ENCODE measurements at regions not wholly inside any gene's neighbourhood (a gene's known extent, or its start where the extent isn't known, plus 50 kb on each side); places are given as distances from the start of the nearest gene placed in this dataset.
"Not testable (repeated sequence)": the region's sequence is repeated elsewhere in the genome, so short reads cannot be mapped to it uniquely, and the experiment has no call there.

GRCh38 chr15:49731187-49732099, 110.6 kb downstream of the DTWD1 start:
- H3K9me3 Mint-ChIP-seq = peaks cover 9% of the 10 kb centered on the region
- peaks cover 2% of the 10 kb centered on the region for H3K36me3 Mint-ChIP-seq (ENCODE audit: insufficient read depth)
- no peak overlapping the region for H3K4me3 Mint-ChIP-seq
- ATAC-seq (replicated peaks; ENCODE audit: extremely low read depth, poor library complexity, severe bottlenecking) (no peak), DNase-seq (ENCODE audit: low spot score in 2 of 2) (no peak)
- H3K27ac Mint-ChIP-seq (ENCODE audit: low read depth) = no peak overlapping the region
- no peaks in the 10 kb centered on the region for H3K4me1 Mint-ChIP-seq
- H3K27me3 Mint-ChIP-seq = peaks cover 10% of the 10 kb centered on the region

- H3K9me3 Mint-ChIP-seq; H3K4me1 Mint-ChIP-seq; H3K4me3 Mint-ChIP-seq; DNase-seq (ENCODE audit: low spot score in 2 of 2); ATAC-seq (replicated peaks; ENCODE audit: extremely low read depth, poor library complexity, severe bottlenecking); H3K27ac Mint-ChIP-seq (ENCODE audit: low read depth); H3K36me3 Mint-ChIP-seq (ENCODE audit: insufficient read depth): not testable (repeated sequence)
- peaks cover 10% of the 10 kb centered on the region for H3K27me3 Mint-ChIP-seq
These were observed 111.3 kb downstream of the DTWD1 start for GRCh38 chr15:49732109-49732508.

- H3K9me3 Mint-ChIP-seq; DNase-seq (ENCODE audit: low spot score in 2 of 2); H3K4me1 Mint-ChIP-seq; ATAC-seq (replicated peaks; ENCODE audit: extremely low read depth, poor library complexity, severe bottlenecking); H3K36me3 Mint-ChIP-seq (ENCODE audit: insufficient read depth); H3K27ac Mint-ChIP-seq (ENCODE audit: low read depth); H3K4me3 Mint-ChIP-seq: not testable (repeated sequence)
- peaks cover 20% of the 10 kb centered on the region for H3K27me3 Mint-ChIP-seq
These were observed 113.2 kb downstream of the DTWD1 start for GRCh38 chr15:49734089-49734488.

- no peak for ATAC-seq (replicated peaks; ENCODE audit: extremely low read depth, poor library complexity, severe bottlenecking)
- no peaks in the 10 kb centered on the region for H3K4me1 Mint-ChIP-seq
- H3K27me3 Mint-ChIP-seq = peaks cover 20% of the 10 kb centered on the region
- no peaks in the 10 kb centered on the region for H3K9me3 Mint-ChIP-seq
- DNase-seq (ENCODE audit: low spot score in 2 of 2) = no peak
- H3K27ac Mint-ChIP-seq (ENCODE audit: low read depth) = no peak overlapping the region
- peaks cover 2% of the 10 kb centered on the region for H3K36me3 Mint-ChIP-seq (ENCODE audit: insufficient read depth)
- H3K4me3 Mint-ChIP-seq = no peak overlapping the region
These were observed 114.1 kb downstream of the DTWD1 start for GRCh38 chr15:49734831-49735508.

- no peak overlapping the region for H3K4me3 Mint-ChIP-seq
- peaks cover 20% of the 10 kb centered on the region for H3K27me3 Mint-ChIP-seq
- H3K9me3 Mint-ChIP-seq = no peaks in the 10 kb centered on the region
- ATAC-seq (replicated peaks; ENCODE audit: extremely low read depth, poor library complexity, severe bottlenecking) (no peak), DNase-seq (ENCODE audit: low spot score in 2 of 2) (no peak)
- H3K27ac Mint-ChIP-seq (ENCODE audit: low read depth) = no peak overlapping the region
- H3K36me3 Mint-ChIP-seq (ENCODE audit: insufficient read depth) = no peaks in the 10 kb centered on the region
- H3K4me1 Mint-ChIP-seq = no peaks in the 10 kb centered on the region
These were observed 116.3 kb downstream of the DTWD1 start for GRCh38 chr15:49737127-49737526.

GRCh38 chr15:49741712-49742111, 120.9 kb downstream of the DTWD1 start:
- peaks cover 10% of the 10 kb centered on the region for H3K27me3 Mint-ChIP-seq
- no peak for ATAC-seq (replicated peaks; ENCODE audit: extremely low read depth, poor library complexity, severe bottlenecking)
- no peaks in the 10 kb centered on the region for H3K4me1 Mint-ChIP-seq
- H3K9me3 Mint-ChIP-seq = no peaks in the 10 kb centered on the region
- no peak for DNase-seq (ENCODE audit: low spot score in 2 of 2)
- H3K4me3 Mint-ChIP-seq = no peak overlapping the region
- no peak overlapping the region for H3K27ac Mint-ChIP-seq (ENCODE audit: low read depth)
- no peaks in the 10 kb centered on the region for H3K36me3 Mint-ChIP-seq (ENCODE audit: insufficient read depth)

GRCh38 chr15:49742381-49742780, 121.5 kb downstream of the DTWD1 start:
- no peaks in the 10 kb centered on the region for H3K4me1 Mint-ChIP-seq

GRCh38 chr15:49747340-49747739, 126.5 kb downstream of the DTWD1 start:
- Mint-ChIP-seq H3K4me1 (no peaks in the 10 kb centered on the region), H3K36me3 (ENCODE audit: insufficient read depth) (no peaks in the 10 kb centered on the region), H3K27ac (ENCODE audit: low read depth) (no peak overlapping the region), H3K9me3 (no peaks in the 10 kb centered on the region), H3K27me3 (no peaks in the 10 kb centered on the region), H3K4me3 (no peak overlapping the region)
- DNase-seq (ENCODE audit: low spot score in 2 of 2) (no peak), ATAC-seq (replicated peaks; ENCODE audit: extremely low read depth, poor library complexity, severe bottlenecking) (no peak)

More at GRCh38 chr15:49742381-49742780, 121.5 kb downstream of the DTWD1 start:
- Mint-ChIP-seq H3K36me3 (ENCODE audit: insufficient read depth) (no peaks in the 10 kb centered on the region), H3K27me3 (peaks cover 10% of the 10 kb centered on the region), H3K9me3 (no peaks in the 10 kb centered on the region), H3K4me3 (no peak overlapping the region), H3K27ac (ENCODE audit: low read depth) (no peak overlapping the region)
- DNase-seq (ENCODE audit: low spot score in 2 of 2) = no peak
- ATAC-seq (replicated peaks; ENCODE audit: extremely low read depth, poor library complexity, severe bottlenecking) = no peak

- no peak for DNase-seq (ENCODE audit: low spot score in 2 of 2)
- no peaks in the 10 kb centered on the region for H3K9me3 Mint-ChIP-seq
- no peak for ATAC-seq (replicated peaks; ENCODE audit: extremely low read depth, poor library complexity, severe bottlenecking)
- no peak overlapping the region for H3K27ac Mint-ChIP-seq (ENCODE audit: low read depth)
- H3K27me3 Mint-ChIP-seq = no peaks in the 10 kb centered on the region
- no peaks in the 10 kb centered on the region for H3K36me3 Mint-ChIP-seq (ENCODE audit: insufficient read depth)
- H3K4me3 Mint-ChIP-seq = no peak overlapping the region
- no peaks in the 10 kb centered on the region for H3K4me1 Mint-ChIP-seq
These were observed 127.9 kb downstream of the DTWD1 start for GRCh38 chr15:49748791-49749190.

- Mint-ChIP-seq H3K27me3 (peaks cover 9% of the 10 kb centered on the region), H3K9me3 (no peaks in the 10 kb centered on the region), H3K4me1 (no peaks in the 10 kb centered on the region), H3K4me3 (no peak overlapping the region), H3K27ac (ENCODE audit: low read depth) (no peak overlapping the region), H3K36me3 (ENCODE audit: insufficient read depth) (no peaks in the 10 kb centered on the region)
- ATAC-seq (replicated peaks; ENCODE audit: extremely low read depth, poor library complexity, severe bottlenecking) (no peak), DNase-seq (ENCODE audit: low spot score in 2 of 2) (no peak)
These were observed 129.7 kb downstream of the DTWD1 start for GRCh38 chr15:49750553-49750952.

- no peaks in the 10 kb centered on the region for H3K9me3 Mint-ChIP-seq
- DNase-seq (ENCODE audit: low spot score in 2 of 2) = no peak
These were observed 130.3 kb downstream of the DTWD1 start for GRCh38 chr15:49751191-49751590.

GRCh38 chr15:49751751-49752150, 130.9 kb downstream of the DTWD1 start:
- Mint-ChIP-seq H3K27ac (ENCODE audit: low read depth) (no peak overlapping the region), H3K27me3 (peaks cover 9% of the 10 kb centered on the region), H3K4me1 (no peaks in the 10 kb centered on the region), H3K4me3 (no peak overlapping the region), H3K36me3 (ENCODE audit: insufficient read depth) (no peaks in the 10 kb centered on the region), H3K9me3 (no peaks in the 10 kb centered on the region)
- ATAC-seq (replicated peaks; ENCODE audit: extremely low read depth, poor library complexity, severe bottlenecking) (no peak), DNase-seq (ENCODE audit: low spot score in 2 of 2) (no peak)

More at GRCh38 chr15:49751191-49751590, 130.3 kb downstream of the DTWD1 start:
- Mint-ChIP-seq H3K36me3 (ENCODE audit: insufficient read depth) (no peaks in the 10 kb centered on the region), H3K27me3 (peaks cover 9% of the 10 kb centered on the region), H3K27ac (ENCODE audit: low read depth) (no peak overlapping the region), H3K4me1 (no peaks in the 10 kb centered on the region), H3K4me3 (no peak overlapping the region)
- ATAC-seq (replicated peaks; ENCODE audit: extremely low read depth, poor library complexity, severe bottlenecking) = no peak

GRCh38 chr15:49752517-49752916, 131.7 kb downstream of the DTWD1 start:
- Mint-ChIP-seq H3K36me3 (ENCODE audit: insufficient read depth) (no peaks in the 10 kb centered on the region), H3K27ac (ENCODE audit: low read depth) (no peak overlapping the region), H3K4me3 (no peak overlapping the region), H3K4me1 (no peaks in the 10 kb centered on the region), H3K27me3 (peaks cover 9% of the 10 kb centered on the region), H3K9me3 (no peaks in the 10 kb centered on the region)
- DNase-seq (ENCODE audit: low spot score in 2 of 2) (no peak), ATAC-seq (replicated peaks; ENCODE audit: extremely low read depth, poor library complexity, severe bottlenecking) (no peak)

Measured in central memory CD8-positive, alpha-beta T cell (primary cell).